NCI-H1436 (cell line): ENCODE measurements at regions not wholly inside any gene's neighbourhood (a gene's known extent, or its start where the extent isn't known, plus 50 kb on each side); places are given as distances from the start of the nearest gene placed in this dataset.

Source experiments
- DNase-seq: peaks from one replicate; lab custom pipeline; 2025; lab: John Stamatoyannopoulos, UW

- DNase-seq, result no peak
Observed at GRCh38 chr20:60638430-60639098, 613.5 kb upstream of the CDH4 start.

- DNase-seq, result no peak
Observed at GRCh38 chr20:60641879-60642447, 610.1 kb upstream of the CDH4 start.

GRCh38 chr20:60642541-60642940 lies 609.5 kb upstream of the CDH4 start:
- no peak for DNase-seq

- DNase-seq, result no peak
Observed at GRCh38 chr20:60648556-60648955, 603.5 kb upstream of the CDH4 start.

GRCh38 chr20:60649541-60649940 lies 602.5 kb upstream of the CDH4 start:
- DNase-seq, result no peak

GRCh38 chr20:60650087-60650486 lies 602.0 kb upstream of the CDH4 start:
- no peak for DNase-seq

- DNase-seq, result no peak
Observed at GRCh38 chr20:60652046-60652445, 600.0 kb upstream of the CDH4 start.

GRCh38 chr20:60652615-60653014 lies 599.4 kb upstream of the CDH4 start:
- no peak for DNase-seq

- DNase-seq, result no peak
Observed at GRCh38 chr20:60653111-60653845, 598.8 kb upstream of the CDH4 start.

GRCh38 chr20:60658681-60659080 lies 593.4 kb upstream of the CDH4 start:
- no peak for DNase-seq

- no peak for DNase-seq
Observed at GRCh38 chr20:60659240-60659639, 592.8 kb upstream of the CDH4 start.

- no peak for DNase-seq
Observed at GRCh38 chr20:60662307-60662706, 589.8 kb upstream of the CDH4 start.

GRCh38 chr20:60664106-60664505 lies 588.0 kb upstream of the CDH4 start:
- DNase-seq, result no peak

GRCh38 chr20:60667641-60668040 lies 584.4 kb upstream of the CDH4 start:
- DNase-seq, result no peak

GRCh38 chr20:60669211-60669610 lies 582.9 kb upstream of the CDH4 start:
- no peak for DNase-seq

- no peak for DNase-seq
Observed at GRCh38 chr20:60676011-60676410, 576.0 kb upstream of the CDH4 start.

GRCh38 chr20:60677819-60678218 lies 574.2 kb upstream of the CDH4 start:
- no peak for DNase-seq

GRCh38 chr20:60680554-60680953 lies 571.5 kb upstream of the CDH4 start:
- peak; percentile 32 for DNase-seq

- DNase-seq, result no peak
Observed at GRCh38 chr20:60687213-60687612, 564.8 kb upstream of the CDH4 start.

- no peak for DNase-seq
Observed at GRCh38 chr20:60690771-60691170, 561.3 kb upstream of the CDH4 start.

- no peak for DNase-seq
Observed at GRCh38 chr20:60691966-60692615, 560.0 kb upstream of the CDH4 start.

GRCh38 chr20:60693496-60694133 lies 558.4 kb upstream of the CDH4 start:
- DNase-seq, result no peak
